Loucy (cell line): ENCODE measurements at regions not wholly inside any gene's neighbourhood (a gene's known extent, or its start where the extent isn't known, plus 50 kb on each side); places are given as distances from the start of the nearest gene placed in this dataset.

Experiments used
- EZH2phosphoT487 ChIP-seq: fragments of 200-600 bp; IDR thresholded peaks from 2 replicates; pipeline ENCODE4 v1.6.1; 2018; ENCODE audit warnings: antibody characterized with exemption, mild to moderate bottlenecking, moderate library complexity, borderline replicate concordance
- TF ChIP-seq, protein P1 (sequence below): fragments of 200-600 bp; sonication (generic); conservative IDR thresholded peaks from 2 replicates; pipeline ENCODE4 v1.5.1; 2014; ENCODE audit warnings: mild to moderate bottlenecking, antibody characterized with exemption, low read length

DNA sequence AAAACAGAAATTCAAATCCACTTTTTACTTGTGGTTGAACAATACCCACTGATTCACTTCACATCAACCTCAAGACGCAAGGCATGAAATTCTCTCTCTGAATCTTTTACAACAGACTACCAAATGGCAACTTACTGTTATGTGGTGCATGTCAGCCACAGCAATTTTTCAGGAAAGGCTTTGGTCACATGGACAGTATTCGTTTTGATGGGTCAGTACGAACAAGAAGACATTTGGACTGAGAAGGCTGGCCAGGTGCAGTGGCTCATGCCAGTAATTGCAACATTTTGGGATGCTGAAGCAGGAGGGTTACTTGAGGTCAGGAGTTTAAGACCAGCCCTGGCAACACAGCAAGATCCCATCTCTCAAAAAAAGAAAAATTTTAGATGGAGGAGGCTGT, 144.0 kb downstream of the SEC23A start:
- TF ChIP-seq, protein P1, sequence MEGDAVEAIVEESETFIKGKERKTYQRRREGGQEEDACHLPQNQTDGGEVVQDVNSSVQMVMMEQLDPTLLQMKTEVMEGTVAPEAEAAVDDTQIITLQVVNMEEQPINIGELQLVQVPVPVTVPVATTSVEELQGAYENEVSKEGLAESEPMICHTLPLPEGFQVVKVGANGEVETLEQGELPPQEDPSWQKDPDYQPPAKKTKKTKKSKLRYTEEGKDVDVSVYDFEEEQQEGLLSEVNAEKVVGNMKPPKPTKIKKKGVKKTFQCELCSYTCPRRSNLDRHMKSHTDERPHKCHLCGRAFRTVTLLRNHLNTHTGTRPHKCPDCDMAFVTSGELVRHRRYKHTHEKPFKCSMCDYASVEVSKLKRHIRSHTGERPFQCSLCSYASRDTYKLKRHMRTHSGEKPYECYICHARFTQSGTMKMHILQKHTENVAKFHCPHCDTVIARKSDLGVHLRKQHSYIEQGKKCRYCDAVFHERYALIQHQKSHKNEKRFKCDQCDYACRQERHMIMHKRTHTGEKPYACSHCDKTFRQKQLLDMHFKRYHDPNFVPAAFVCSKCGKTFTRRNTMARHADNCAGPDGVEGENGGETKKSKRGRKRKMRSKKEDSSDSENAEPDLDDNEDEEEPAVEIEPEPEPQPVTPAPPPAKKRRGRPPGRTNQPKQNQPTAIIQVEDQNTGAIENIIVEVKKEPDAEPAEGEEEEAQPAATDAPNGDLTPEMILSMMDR, result no peak
- no peak for TF ChIP-seq EZH2phosphoT487
